HS-27A (cell line): ENCODE measurements at regions not wholly inside any gene's neighbourhood (a gene's known extent, or its start where the extent isn't known, plus 50 kb on each side); places are given as distances from the start of the nearest gene placed in this dataset.
A peak's percentile ranks its signal among the peaks of the same experiment; 100 is the strongest.
"Not testable (repeated sequence)": the region's sequence is repeated elsewhere in the genome, so short reads cannot be mapped to it uniquely, and the experiment has no call there.

ENCODE experiments used
- DNase-seq: peaks from one replicate; pipeline ENCODE4 v3.0.0-alpha.2; 2012; ENCODE audit warnings: low read depth, missing footprints

DNA sequence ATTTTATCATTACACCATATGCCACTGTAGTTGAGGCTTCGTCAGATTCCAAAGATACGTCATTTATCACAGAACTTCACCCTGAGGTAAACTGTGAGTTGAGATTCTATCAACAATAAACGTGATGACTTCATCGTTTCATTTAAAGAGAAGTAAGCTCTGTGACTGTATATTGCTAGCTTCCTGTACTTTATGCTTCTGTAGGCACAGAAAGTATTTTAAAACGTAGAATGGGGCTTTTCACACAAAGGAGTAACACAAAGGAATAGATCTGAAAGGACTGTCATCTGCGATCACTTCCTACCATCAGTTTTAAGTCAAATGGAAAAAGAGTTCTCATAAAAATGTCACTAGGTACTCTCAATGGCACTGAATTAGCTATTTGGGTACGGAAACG, 234.4 kb upstream of the MCHR2 start:
- no peak for DNase-seq

DNA sequence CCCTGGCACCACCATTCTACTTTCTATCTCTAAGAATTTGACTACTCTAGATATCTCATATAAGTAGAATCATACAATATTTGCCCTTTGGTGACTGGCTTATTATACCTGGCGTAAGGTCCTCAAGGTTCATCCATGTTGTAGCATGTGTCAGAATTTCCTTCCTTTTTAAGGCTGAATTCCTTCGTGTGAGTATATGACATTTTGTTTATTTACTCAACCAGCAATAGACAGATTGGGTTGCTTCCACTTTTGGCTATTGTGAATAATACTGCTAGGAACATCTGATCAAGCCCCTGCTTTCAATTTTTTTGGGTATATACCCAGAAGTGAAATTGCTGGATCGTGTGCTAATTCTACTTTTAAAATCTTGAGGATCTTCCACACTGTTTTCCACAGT, 232.8 kb upstream of the MCHR2 start:
- DNase-seq, result no peak

DNA sequence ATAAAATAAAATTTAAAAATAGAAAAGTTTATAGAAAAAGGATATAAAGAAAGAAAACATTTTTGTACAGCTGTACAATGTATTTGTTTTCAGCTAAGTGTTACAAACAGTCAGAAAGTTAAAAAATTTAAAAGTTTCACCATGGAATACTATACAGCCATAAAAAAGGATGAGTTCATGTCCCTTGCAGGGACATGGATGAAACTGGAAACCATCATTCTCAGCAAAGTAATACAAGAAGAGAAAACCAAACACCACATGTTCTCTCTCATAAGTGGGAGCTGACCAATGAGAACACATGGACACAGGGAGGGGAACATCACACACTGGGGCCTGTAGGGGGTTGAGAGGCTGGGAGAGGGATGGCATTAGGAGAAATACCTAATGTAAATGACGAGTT, 229.9 kb upstream of the MCHR2 start:
- DNase-seq, result not testable (repeated sequence)

DNA sequence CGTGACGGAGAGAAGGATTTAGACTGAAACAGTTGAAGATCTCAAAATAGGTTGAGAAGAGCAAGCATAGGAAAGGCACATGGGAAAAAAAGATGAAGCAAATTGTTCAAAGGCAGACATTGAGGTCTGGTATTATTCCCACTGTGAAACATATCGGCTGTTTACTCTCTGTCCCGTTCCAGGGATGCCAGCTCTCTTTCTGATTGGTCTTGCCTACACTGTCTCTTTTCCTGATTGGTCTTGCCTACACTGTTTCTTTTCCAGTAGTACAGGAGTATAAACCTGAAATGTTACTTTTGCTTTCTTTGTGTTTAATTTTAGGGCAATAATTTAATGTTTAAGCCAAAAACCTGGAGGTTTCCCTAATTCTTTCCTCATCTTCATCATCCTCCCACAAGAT, 226.5 kb upstream of the MCHR2 start:
- no peak for DNase-seq

DNA sequence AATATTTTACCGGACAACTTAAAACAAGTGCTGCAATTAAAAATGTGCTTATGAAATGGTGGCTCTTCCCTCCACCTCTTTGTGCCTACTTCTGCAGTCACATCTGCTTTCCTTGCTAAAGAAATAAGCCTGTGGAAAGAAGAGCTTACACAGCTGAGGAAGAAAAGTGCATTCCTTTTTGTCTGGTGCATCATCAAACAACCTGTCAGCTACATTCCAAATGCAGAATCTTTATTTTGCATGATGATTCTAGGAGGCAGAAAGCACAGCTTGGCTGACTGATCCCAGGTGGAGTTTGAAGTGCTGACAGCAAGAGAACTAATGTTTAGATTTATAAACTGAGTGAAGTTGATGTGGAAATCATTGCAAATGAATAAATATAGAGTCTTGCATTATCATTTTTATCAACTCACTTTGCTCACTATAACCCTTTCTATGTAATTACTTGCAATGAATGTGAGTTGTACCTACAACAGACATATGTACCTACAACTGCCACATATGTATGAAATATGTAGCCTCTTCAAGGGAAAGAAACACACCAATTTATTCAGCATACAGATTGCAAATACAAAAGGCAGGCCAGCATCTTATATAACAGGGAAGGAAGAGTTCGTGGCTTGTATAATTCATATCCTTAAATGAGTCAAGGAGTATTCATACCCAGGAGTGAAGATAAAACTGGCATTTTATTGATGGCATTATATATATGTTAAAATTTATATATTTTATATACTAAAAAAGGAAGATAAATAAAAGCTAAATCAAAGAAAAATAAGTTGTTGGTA, 223.4 kb upstream of the MCHR2 start:
- no peak for DNase-seq

DNA sequence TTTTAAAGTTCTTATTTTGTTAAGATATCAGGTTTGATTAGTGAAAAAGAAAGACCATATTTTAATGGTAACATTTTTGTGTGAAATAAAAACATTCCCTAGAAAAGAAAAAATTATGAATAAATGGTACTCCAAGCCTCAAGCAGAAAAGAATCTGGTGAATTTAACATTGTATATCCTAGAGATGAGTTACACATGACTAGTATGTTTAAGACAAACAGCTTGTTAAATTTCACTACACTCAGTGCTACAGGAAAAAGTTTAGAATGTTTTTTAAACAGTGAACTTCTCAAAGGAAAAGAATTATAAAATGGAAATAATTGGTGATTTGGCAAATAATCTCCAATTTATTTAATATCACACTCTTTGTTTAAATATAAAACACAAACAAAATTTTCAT, 222.7 kb upstream of the MCHR2 start:
- no peak for DNase-seq

DNA sequence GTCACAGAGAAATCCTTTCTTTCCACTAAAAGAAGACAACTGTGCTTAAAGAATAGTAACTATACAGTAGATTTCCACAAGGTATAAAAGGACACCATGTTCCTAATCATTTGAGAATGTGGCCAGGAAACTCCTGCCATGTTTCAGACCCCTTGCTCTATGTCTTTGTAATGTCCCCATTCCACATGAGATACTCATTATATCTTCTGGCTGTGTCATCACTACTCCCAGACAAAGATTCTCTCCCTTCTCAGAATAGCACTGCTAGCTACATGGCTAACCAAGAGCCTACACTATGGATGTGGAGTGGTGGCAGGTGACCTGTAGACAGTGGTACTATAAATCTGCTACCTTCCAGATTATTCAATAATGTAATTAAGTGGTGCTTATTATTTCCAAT, 218.1 kb upstream of the MCHR2 start:
- DNase-seq, result no peak

DNA sequence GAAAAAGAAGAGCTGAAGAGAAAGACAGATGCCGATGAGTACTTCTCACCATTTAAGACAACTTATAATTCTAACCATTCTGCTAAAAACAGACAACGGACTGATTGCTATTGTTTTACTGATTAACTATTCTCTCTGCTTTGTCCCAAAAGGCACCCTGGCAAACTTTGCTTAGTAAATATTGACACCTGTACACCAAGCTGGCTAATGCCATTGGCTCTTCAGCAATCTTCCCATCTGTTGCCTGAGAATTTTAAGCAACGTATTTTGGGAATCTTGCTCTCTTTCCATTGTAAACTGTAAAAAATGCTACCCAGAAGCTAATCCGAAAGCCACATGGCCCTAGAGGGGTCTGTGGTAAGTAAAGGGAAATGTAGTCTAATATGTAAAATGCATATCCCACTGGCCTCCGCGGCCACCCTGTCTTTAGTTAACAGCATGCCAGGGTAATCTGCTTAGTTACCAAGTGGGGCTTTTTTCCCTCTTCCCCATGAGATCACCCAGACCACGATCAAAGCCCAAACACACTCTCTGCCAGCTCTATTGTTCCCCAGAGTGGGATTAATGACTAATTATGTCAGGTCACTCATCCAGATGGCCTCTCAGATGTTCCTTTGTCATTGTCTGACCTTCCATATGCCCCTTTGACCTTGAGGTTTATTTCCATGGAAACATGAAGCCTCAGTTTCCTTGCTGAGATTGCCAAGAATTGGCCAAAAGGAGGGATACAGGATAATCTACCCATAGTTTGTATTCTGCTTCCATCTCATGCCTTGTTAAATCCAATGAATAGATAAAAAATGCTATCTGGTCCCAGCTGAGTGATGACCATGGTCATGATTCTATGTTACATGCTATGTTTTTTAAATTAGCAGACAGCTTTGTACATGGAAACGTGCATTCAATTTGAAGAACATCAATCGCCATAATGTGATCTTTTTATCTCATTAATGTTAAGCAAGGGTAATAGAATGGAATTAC, 216.4 kb upstream of the MCHR2 start:
- no peak for DNase-seq

DNA sequence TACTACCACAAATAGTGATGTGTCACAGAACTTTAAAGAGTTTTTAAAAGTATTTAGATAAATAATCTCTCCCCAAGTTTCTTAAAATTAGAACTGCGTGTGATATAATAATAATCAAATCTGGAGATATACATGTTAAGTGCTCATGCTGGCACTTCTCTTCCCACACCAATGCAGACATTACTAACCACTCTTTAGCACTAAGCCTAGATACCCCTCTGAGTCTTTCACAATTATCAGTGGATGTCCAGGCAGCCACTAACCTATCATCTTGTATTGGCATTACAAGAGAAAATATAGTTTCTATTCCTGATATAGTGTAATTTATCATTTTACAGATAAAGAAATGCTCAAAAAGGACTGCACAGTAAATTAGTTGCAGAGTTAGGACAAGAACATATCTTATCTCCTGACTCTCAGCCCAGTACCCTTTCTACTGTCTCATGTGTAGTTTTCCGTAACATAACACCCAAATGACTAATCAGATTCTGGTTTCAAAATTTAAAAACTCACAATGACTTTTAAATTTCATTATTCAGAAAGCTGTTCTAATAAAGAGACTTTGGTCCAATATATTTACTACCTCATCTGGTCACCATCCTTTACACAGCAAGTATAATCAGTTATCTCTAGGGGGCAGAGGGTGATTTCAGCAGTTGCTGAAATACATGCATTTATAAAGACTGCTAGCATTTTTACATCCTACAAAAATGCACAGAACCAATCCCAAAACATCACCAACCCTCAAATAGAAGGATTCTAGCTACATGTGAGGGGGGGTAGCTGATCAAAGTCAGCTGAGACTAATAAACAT, 215.5 kb upstream of the MCHR2 start:
- DNase-seq, result no peak

DNA sequence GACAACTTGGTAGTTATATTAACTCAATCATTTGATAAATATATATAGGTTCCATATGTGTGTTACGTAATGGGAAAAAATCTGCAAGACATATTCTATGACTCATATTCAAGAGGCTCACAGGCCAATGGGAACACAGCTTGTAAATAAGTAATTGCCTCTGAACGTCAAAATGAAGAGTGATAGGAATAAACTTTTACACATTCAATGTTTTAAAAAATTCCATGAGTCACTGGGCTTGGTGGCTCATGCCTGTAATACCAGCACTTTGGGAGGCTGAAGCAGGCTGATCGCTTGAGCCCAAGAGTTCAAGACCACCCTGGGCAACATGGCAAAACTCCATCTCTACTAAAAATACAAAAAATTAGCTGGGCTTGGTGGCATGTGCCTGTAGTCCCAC, 209.4 kb upstream of the MCHR2 start:
- DNase-seq, result peak; percentile 63

DNA sequence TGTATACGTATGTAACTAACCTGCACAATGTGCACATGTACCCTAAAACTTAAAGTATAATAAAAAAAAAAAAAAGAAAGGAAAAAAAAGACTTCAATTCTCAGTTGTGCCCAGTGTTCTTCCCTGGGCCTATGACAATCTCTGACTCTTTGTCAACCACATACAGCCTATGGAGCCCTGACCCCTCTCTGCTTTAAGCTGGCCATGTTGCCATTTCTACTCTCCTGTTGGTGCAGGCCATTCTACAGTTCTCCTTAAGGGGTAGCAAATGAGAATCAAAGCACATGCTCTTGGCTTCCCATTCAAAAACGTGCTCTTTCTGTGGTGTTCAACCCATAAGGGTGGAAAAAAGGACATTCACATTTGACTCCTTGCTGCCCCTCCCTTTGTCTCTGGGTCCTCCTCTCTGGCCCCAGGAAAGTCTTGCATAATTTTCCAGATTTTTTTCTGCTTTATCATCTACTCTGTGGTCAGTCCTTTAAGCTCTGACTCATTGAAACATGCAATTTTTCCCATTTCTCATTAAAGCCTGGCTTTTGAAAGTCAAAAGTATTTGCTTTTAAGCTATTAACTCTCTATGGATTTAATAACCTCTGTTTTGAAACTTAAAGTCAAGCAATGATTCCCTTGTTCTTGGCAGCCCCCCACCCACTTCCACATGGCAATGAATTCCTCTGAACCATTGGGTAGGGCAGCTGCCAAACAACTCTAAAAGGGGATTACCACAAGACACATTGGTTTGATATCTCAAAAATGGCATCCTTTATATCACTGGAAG, 208.6 kb upstream of the MCHR2 start:
- peak; percentile 78 for DNase-seq

DNA sequence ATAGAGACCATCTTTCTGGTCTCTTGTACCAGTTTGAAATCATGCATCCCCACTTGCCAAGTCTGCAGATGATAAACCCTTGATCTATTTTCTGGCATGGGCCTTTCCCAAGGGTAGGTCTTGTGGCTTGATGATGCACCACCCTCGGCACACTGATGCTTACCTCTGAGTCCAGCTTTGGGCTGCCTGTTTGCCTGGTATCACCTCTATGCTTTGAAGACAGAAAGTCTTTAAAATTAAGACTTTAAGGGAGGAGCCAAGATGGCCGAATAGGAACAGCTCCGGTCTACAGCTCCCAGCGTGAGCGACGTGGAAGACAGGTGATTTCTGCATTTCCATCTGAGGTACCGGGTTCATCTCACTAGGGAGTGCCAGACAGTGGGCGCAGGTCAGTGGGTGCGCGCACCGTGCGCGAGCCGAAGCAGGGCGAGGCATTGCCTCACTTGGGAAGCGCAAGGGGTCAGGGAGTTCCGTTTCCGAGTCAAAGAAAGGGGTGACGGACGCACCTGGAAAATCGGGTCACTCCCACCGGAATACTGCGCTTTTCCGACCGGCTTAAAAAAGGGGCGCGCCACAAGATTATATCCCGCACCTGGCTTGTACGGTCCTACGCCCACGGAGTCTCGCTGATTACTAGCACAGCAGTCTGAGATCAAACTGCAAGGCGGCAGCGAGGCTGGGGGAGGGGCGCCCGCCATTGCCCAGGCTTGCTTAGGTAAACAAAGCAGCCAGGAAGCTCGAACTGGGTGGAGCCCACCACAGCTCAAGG, 202.4 kb upstream of the MCHR2 start:
- not testable (repeated sequence) for DNase-seq

DNA sequence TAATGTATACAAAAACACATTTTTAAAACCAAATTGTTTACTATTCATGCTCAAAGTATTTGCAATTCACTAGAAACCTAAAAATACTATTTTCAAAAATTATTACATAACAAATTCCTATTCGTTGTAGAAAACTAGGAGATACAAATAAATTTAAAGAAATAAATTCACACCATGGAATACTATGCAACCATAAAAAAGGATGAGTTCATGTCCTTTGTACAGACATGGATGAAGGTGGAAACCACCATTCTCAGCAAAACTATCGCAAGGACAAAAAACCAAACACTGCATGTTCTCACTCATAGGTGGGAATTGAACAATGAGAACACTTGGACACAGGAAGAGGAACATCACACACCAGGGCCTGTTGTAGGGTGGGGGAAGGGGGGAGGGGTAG, 201.2 kb upstream of the MCHR2 start:
- DNase-seq, result not testable (repeated sequence)

DNA sequence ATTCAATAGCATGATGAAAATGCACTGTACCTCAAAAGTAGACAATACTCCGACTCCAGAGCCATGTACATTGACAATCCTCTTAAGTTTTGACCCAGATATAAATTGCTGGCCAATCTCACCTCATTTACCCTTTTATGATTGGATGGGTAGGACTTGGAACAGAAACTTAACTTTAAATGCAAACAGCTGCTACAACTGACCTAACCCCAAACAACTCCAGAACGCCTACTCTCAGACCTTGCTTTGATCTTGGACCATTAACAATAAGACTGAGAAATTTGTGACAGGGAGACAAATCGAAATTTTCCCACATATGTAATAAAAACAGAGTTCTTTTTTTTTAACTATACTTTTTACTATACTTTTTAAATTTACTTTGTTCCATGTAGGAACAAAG, 200.5 kb upstream of the MCHR2 start:
- DNase-seq, result no peak

DNA sequence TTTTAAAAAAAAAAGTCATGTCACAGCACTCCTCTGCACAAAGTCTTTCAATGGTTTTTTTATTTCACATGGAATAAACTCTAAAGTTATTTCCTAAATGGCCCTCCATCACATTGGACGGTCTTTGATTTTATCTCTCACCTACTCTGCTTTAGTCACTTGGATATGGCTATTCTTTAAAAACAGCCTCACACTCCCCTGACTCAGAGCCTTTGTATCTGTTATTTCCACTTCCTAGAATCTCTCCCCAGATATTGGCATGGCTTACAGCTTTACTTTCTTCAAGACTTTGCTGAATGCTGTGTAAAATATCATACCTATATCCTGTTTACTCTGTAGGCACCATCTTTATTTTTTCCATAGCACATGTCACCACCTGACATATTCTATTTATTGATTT, 194.7 kb upstream of the MCHR2 start:
- DNase-seq, result no peak

DNA sequence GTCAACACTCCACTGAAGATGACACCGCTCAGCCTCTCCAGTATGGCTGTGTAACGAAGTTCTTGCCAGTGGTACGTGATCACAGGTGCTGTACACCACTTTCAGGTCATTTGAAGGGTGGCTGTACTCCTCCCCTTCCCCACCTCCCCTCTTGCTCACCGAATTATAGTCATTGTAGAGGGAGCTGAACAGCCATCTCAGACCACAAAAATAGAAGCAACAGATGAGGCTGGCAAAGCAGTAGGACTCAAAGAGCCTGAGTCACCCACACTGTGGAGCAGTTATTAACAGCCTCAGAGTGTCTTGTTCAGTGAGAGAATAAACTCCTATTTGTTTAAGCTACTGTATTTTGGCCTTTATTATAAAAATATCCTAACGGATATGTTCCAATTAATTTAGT, 192.5 kb upstream of the MCHR2 start:
- no peak for DNase-seq

DNA sequence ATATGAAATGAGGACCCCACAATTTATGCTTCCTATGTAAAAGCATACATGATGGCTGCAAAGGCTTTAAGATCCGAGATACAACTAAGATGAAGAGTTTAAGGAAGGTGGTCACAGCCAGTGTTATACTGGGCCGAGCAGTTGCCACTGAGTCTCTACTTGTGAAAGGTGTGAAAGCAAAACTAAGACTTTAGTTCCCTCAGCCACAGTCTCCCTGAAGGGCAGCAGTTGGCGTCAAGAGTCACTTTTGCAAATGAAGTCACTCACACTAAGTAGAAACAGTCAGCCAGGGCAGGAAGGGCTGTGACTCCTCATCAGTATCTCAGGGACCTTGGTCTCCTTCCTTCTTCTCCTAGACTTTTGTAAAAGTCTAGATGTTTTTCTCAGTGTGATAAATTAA, 191.6 kb upstream of the MCHR2 start:
- no peak for DNase-seq

DNA sequence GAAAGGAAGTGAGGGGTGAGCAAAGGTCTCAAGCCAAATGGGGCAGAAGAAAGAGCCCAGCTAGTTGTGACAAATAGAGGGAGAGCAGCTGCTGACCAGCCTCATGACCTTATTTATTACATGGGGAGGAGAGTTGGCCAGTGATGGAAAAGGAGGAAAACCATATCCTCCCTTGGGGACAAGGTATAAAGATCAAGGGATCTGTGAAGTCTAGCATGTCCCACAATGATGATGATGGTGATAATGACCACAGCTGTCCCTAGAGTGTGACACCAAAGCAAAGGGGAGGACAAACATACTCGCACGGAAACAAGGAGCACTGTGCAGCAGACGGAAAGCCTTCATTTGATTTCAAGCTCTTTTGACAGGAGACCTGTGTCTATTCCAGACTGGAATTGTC, 190.4 kb upstream of the MCHR2 start:
- no peak for DNase-seq

DNA sequence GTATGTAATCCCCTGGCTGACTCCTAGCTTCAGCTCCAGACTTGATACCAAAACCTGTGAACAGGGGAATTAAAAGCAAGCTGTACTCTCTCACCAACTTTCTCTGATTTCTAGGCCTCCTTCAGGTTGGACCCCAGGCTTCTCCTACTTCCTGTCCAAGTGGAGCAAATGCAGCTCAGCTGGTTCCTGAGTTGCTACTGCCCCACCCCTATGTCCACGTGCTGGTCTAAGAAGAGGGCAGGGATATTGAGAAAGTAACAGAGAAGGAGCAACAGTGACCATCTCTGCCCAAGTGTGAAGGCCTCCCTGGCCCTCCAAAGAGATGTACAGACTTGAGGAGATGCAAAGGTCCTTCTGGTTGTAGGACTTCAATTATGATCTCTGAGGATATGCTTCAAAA, 188.3 kb upstream of the MCHR2 start:
- no peak for DNase-seq

DNA sequence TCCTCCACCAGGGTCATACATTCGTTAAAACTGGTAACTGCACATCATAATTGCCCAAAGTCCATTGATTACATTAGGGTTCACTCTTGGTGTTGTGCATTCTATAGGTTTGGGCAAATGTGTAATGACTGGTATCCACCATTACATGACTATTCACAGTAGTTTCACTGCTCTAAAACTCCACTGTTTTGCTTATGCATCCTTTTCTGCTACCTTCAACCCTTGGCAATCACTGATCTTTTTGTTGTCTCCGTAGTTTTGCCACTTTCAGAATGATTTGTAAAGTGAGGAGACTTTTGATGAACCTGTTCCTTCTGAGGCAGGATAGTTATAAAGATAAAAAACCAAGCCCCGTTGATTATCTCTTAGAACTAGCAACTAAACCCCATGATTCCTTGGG, 187.3 kb upstream of the MCHR2 start:
- no peak for DNase-seq

DNA sequence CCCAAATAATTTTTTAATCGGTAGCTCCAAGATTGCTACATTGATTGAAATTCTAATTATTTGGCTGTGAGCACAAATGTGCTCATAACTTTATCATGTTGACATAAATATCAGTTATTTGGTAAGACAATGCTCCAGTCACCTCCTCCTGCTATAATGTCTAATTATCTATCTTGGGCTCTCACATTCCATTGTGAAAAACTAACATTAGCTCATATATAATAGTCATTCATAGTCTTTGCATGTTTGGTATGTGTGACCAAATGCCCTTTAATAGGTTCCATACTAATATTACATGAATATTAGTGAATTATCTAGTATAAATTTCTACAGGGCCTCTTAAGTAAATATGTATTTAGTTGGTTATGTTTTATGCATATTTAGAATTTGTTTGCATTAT, 185.6 kb upstream of the MCHR2 start:
- DNase-seq, result no peak
